ENCODE measurements at regions not wholly inside any gene's neighbourhood (a gene's known extent, or its start where the extent isn't known, plus 50 kb on each side); places are given as distances from the start of the nearest gene placed in this dataset.

GRCh38 chr10:78936412-78937342, 132.1 kb upstream of the ZMIZ1 start:
- DNase-seq (ENCODE audit: low spot score) = no peak
- H3K9me3 ChIP-seq = no peaks in the 10 kb centered on the region
- no peaks in the 10 kb centered on the region for H3K27me3 ChIP-seq (replicated peaks; ENCODE audit: insufficient read depth)
- no peak overlapping the region for H3K27ac ChIP-seq
- no peak overlapping the region for H3K4me3 ChIP-seq
- no peak for TF ChIP-seq CTCF (IDR thresholded peaks at IDR 0.05)
- ATAC-seq (ENCODE audit: insufficient number of reproducible peaks, low FRiP score, low read depth) = no peak
- H3K36me3 ChIP-seq = no peaks in the 10 kb centered on the region
- no peaks in the 10 kb centered on the region for H3K4me1 ChIP-seq (ENCODE audit: control insufficient read depth in 1 of 2, low read depth in 2 of 2)

- no peak overlapping the region for H3K4me3 ChIP-seq
- ATAC-seq (ENCODE audit: insufficient number of reproducible peaks, low FRiP score, low read depth) = no peak
- no peaks in the 10 kb centered on the region for H3K9me3 ChIP-seq
- H3K27ac ChIP-seq = no peak overlapping the region
- no peaks in the 10 kb centered on the region for H3K36me3 ChIP-seq
- H3K27me3 ChIP-seq (replicated peaks; ENCODE audit: insufficient read depth) = no peaks in the 10 kb centered on the region
- TF ChIP-seq CTCF (IDR thresholded peaks at IDR 0.05) = no peak
- H3K4me1 ChIP-seq (ENCODE audit: control insufficient read depth in 1 of 2, low read depth in 2 of 2) = no peaks in the 10 kb centered on the region
- no peak for DNase-seq (ENCODE audit: low spot score)
Observed at GRCh38 chr10:78937393-78937792, 131.4 kb upstream of the ZMIZ1 start.

- no peak for ATAC-seq (ENCODE audit: insufficient number of reproducible peaks, low FRiP score, low read depth)
- TF ChIP-seq CTCF (IDR thresholded peaks at IDR 0.05) = no peak
- Histone ChIP-seq H3K4me1 (ENCODE audit: control insufficient read depth in 1 of 2, low read depth in 2 of 2) (no peaks in the 10 kb centered on the region), H3K27ac (no peak overlapping the region), H3K4me3 (no peak overlapping the region), H3K27me3 (replicated peaks; ENCODE audit: insufficient read depth) (no peaks in the 10 kb centered on the region), H3K9me3 (no peaks in the 10 kb centered on the region), H3K36me3 (no peaks in the 10 kb centered on the region)
- no peak for DNase-seq (ENCODE audit: low spot score)
Observed at GRCh38 chr10:78937800-78938694, 130.7 kb upstream of the ZMIZ1 start.

GRCh38 chr10:78938695-78939672, 129.8 kb upstream of the ZMIZ1 start:
- Histone ChIP-seq H3K4me3 (no peak overlapping the region), H3K36me3 (no peaks in the 10 kb centered on the region), H3K27me3 (replicated peaks; ENCODE audit: insufficient read depth) (no peaks in the 10 kb centered on the region), H3K4me1 (ENCODE audit: control insufficient read depth in 1 of 2, low read depth in 2 of 2) (no peaks in the 10 kb centered on the region), H3K27ac (no peak overlapping the region), H3K9me3 (no peaks in the 10 kb centered on the region)
- DNase-seq (ENCODE audit: low spot score) = no peak
- TF ChIP-seq CTCF (IDR thresholded peaks at IDR 0.05) = no peak
- ATAC-seq (ENCODE audit: insufficient number of reproducible peaks, low FRiP score, low read depth) = no peak

All from thoracic aorta (tissue), 2 donors.